ENCODE measurements at regions not wholly inside any gene's neighbourhood (a gene's known extent, or its start where the extent isn't known, plus 50 kb on each side); places are given as distances from the start of the nearest gene placed in this dataset.

DNA sequence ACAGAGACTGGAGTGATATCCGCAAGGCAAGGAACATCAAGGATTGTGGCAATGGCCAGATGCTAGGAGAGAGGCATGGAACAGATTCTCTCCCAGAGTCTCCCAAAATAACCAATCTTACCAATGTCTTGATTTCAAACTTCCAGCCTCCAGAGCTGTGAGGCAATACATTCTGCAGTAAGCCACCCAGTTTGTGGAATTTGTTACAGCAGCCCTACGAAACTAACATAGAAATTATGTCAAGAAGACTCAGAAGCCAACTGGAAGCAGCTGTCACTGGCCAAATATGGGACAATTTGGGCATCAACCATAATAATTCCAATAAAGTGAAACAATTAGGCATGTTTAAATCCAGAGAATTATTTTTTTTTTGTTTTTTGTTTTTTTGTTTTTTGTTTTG is 271.1 kb downstream of the NDUFS4 start:
- CTCF ChIA-PET: no interaction called here
- TF ChIP-seq, protein P1, sequence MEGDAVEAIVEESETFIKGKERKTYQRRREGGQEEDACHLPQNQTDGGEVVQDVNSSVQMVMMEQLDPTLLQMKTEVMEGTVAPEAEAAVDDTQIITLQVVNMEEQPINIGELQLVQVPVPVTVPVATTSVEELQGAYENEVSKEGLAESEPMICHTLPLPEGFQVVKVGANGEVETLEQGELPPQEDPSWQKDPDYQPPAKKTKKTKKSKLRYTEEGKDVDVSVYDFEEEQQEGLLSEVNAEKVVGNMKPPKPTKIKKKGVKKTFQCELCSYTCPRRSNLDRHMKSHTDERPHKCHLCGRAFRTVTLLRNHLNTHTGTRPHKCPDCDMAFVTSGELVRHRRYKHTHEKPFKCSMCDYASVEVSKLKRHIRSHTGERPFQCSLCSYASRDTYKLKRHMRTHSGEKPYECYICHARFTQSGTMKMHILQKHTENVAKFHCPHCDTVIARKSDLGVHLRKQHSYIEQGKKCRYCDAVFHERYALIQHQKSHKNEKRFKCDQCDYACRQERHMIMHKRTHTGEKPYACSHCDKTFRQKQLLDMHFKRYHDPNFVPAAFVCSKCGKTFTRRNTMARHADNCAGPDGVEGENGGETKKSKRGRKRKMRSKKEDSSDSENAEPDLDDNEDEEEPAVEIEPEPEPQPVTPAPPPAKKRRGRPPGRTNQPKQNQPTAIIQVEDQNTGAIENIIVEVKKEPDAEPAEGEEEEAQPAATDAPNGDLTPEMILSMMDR (IDR thresholded peaks at IDR 0.05; ENCODE audit: control extremely low read depth, extremely low read depth, low read depth, missing control alignments): no peak

More for the DNA sequence above, 271.1 kb downstream of the NDUFS4 start:
- DNase-seq (ENCODE audit: extremely low spot score): no peak
- POLR2A ChIA-PET: no interaction called here
